NCI-H1436 (cell line): ENCODE measurements at regions not wholly inside any gene's neighbourhood (a gene's known extent, or its start where the extent isn't known, plus 50 kb on each side); places are given as distances from the start of the nearest gene placed in this dataset.
"Not testable (repeated sequence)": the region's sequence is repeated elsewhere in the genome, so short reads cannot be mapped to it uniquely, and the experiment has no call there.

Source experiments
- DNase-seq: peaks from one replicate; lab custom pipeline; 2025; lab: John Stamatoyannopoulos, UW

GRCh38 chr2:143952536-143952935 lies 567.4 kb downstream of the ZEB2 start:
- DNase-seq, result no peak

GRCh38 chr2:143950704-143951103 lies 569.2 kb downstream of the ZEB2 start:
- no peak for DNase-seq

- DNase-seq, result no peak
These were observed 570.6 kb downstream of the ZEB2 start for GRCh38 chr2:143949121-143949848.

- no peak for DNase-seq
These were observed 571.2 kb downstream of the ZEB2 start for GRCh38 chr2:143948710-143949109.

- no peak for DNase-seq
These were observed 573.2 kb downstream of the ZEB2 start for GRCh38 chr2:143946436-143947391.

- no peak for DNase-seq
These were observed 577.4 kb downstream of the ZEB2 start for GRCh38 chr2:143942486-143942885.

- DNase-seq, result no peak
These were observed 579.2 kb downstream of the ZEB2 start for GRCh38 chr2:143940720-143941119.

- DNase-seq, result no peak
These were observed 580.1 kb downstream of the ZEB2 start for GRCh38 chr2:143939626-143940330.

GRCh38 chr2:143937723-143938350 lies 582.1 kb downstream of the ZEB2 start:
- no peak for DNase-seq

GRCh38 chr2:143936848-143937722 lies 582.8 kb downstream of the ZEB2 start:
- peak; percentile 15 for DNase-seq

- DNase-seq, result no peak
These were observed 583.4 kb downstream of the ZEB2 start for GRCh38 chr2:143936538-143936847.

GRCh38 chr2:143935482-143935752 lies 584.5 kb downstream of the ZEB2 start:
- DNase-seq, result no peak

- no peak for DNase-seq
These were observed 585.1 kb downstream of the ZEB2 start for GRCh38 chr2:143934626-143935481.

GRCh38 chr2:143933946-143934569 lies 585.9 kb downstream of the ZEB2 start:
- no peak for DNase-seq

GRCh38 chr2:143930891-143931290 lies 589.0 kb downstream of the ZEB2 start:
- DNase-seq, result no peak

- no peak for DNase-seq
These were observed 591.3 kb downstream of the ZEB2 start for GRCh38 chr2:143928613-143929012.

GRCh38 chr2:143928184-143928583 lies 591.7 kb downstream of the ZEB2 start:
- DNase-seq, result no peak

- DNase-seq, result no peak
These were observed 593.2 kb downstream of the ZEB2 start for GRCh38 chr2:143926736-143927135.

GRCh38 chr2:143922261-143922830 lies 597.6 kb downstream of the ZEB2 start:
- DNase-seq, result not testable (repeated sequence)
